Glutamatergic neuron (in vitro differentiated cells): ENCODE measurements at regions not wholly inside any gene's neighbourhood (a gene's known extent, or its start where the extent isn't known, plus 50 kb on each side); places are given as distances from the start of the nearest gene placed in this dataset.
A peak's percentile ranks its signal among the peaks of the same experiment; 100 is the strongest.

ENCODE experiments used
- DNase-seq: peaks from one replicate; pipeline ENCODE4 v3.0.0; 2022
- H3K27ac Mint-ChIP-seq: one replicate; pipeline ENCODE4 v1.8.0; 2020; ENCODE audit warnings: mild to moderate bottlenecking, mixed read lengths, inconsistent platforms; ENCODE audit not compliant: unreplicated experiment
- H3K27me3 Mint-ChIP-seq: one replicate; pipeline ENCODE4 v1.8.0; 2020; ENCODE audit warnings: mild to moderate bottlenecking, moderate library complexity, mixed read lengths, inconsistent platforms; ENCODE audit not compliant: unreplicated experiment
- H3K36me3 Mint-ChIP-seq: one replicate; pipeline ENCODE4 v1.8.0; 2020; ENCODE audit warnings: mild to moderate bottlenecking, mixed read lengths, inconsistent platforms; ENCODE audit not compliant: unreplicated experiment
- H3K4me1 Mint-ChIP-seq: one replicate; pipeline ENCODE4 v1.8.0; 2020; ENCODE audit warnings: mild to moderate bottlenecking, low read depth, mixed read lengths, inconsistent platforms; ENCODE audit not compliant: unreplicated experiment
- H3K4me3 Mint-ChIP-seq: one replicate; pipeline ENCODE4 v1.8.0; 2020; ENCODE audit warnings: mild to moderate bottlenecking, mixed read lengths, inconsistent platforms; ENCODE audit not compliant: unreplicated experiment
- H3K9me3 Mint-ChIP-seq: one replicate; pipeline ENCODE4 v1.8.0; 2020; ENCODE audit warnings: mild to moderate bottlenecking, moderate library complexity, mixed read lengths, inconsistent platforms; ENCODE audit not compliant: unreplicated experiment
- CTCF ChIP-seq: fragments of 200-600 bp; sonication (generic); IDR thresholded peaks from one replicate; pipeline ENCODE4 v1.5.0; 2021; ENCODE audit not compliant: partially characterized antibody, unreplicated experiment

GRCh38 chr6:159468994-159469393, 224.0 kb downstream of the SOD2 start:
- H3K36me3 Mint-ChIP-seq, result peaks cover 20% of the 10 kb centered on the region
- no peaks in the 10 kb centered on the region for H3K4me1 Mint-ChIP-seq
- H3K4me3 Mint-ChIP-seq, result no peak overlapping the region
- no peak for DNase-seq
- H3K27ac Mint-ChIP-seq, result no peak overlapping the region
- peaks cover 2% of the 10 kb centered on the region for H3K9me3 Mint-ChIP-seq
- no peak for TF ChIP-seq CTCF
- no peaks in the 10 kb centered on the region for H3K27me3 Mint-ChIP-seq

GRCh38 chr6:159467473-159468041, 225.5 kb downstream of the SOD2 start:
- Mint-ChIP-seq H3K27me3 (no peaks in the 10 kb centered on the region), H3K9me3 (peaks cover 2% of the 10 kb centered on the region), H3K36me3 (peaks cover 20% of the 10 kb centered on the region), H3K4me3 (no peak overlapping the region), H3K4me1 (no peaks in the 10 kb centered on the region), H3K27ac (no peak overlapping the region)
- no peak for DNase-seq
- no peak for TF ChIP-seq CTCF

GRCh38 chr6:159466926-159467325, 226.1 kb downstream of the SOD2 start:
- Mint-ChIP-seq H3K27ac (no peak overlapping the region), H3K4me1 (no peaks in the 10 kb centered on the region), H3K4me3 (no peak overlapping the region), H3K9me3 (peaks cover 2% of the 10 kb centered on the region), H3K36me3 (peaks cover 16% of the 10 kb centered on the region), H3K27me3 (no peaks in the 10 kb centered on the region)
- no peak for TF ChIP-seq CTCF
- DNase-seq, result no peak

GRCh38 chr6:159464816-159465215, 228.2 kb downstream of the SOD2 start:
- Mint-ChIP-seq H3K36me3 (peaks cover 2% of the 10 kb centered on the region), H3K27ac (no peak overlapping the region), H3K4me3 (no peak overlapping the region), H3K4me1 (peaks cover 2% of the 10 kb centered on the region), H3K27me3 (no peaks in the 10 kb centered on the region), H3K9me3 (no peaks in the 10 kb centered on the region)
- DNase-seq, result no peak
- TF ChIP-seq CTCF, result no peak

- peak; percentile 12 for TF ChIP-seq CTCF
- no peak for DNase-seq
- Mint-ChIP-seq H3K9me3 (no peaks in the 10 kb centered on the region), H3K4me1 (peaks cover 2% of the 10 kb centered on the region), H3K4me3 (no peak overlapping the region), H3K36me3 (no peaks in the 10 kb centered on the region), H3K27ac (no peak overlapping the region), H3K27me3 (no peaks in the 10 kb centered on the region)
Measured at GRCh38 chr6:159463119-159463829, 229.8 kb downstream of the SOD2 start.
